ENCODE measurements at regions not wholly inside any gene's neighbourhood (a gene's known extent, or its start where the extent isn't known, plus 50 kb on each side); places are given as distances from the start of the nearest gene placed in this dataset.

- Histone ChIP-seq H3K27ac (ENCODE audit: low read depth in 1 of 2, low read length in 2 of 2) (no peak overlapping the region), H3K36me3 (ENCODE audit: insufficient read depth, low read length) (no peaks in the 10 kb centered on the region), H3K4me3 (ENCODE audit: low read length) (no peak overlapping the region), H3K4me1 (ENCODE audit: insufficient read depth, low read length) (peaks cover 28% of the 10 kb centered on the region), H3K9me3 (ENCODE audit: control insufficient read depth in 1 of 2, insufficient read depth in 1 of 2, low read length in 2 of 2) (peaks cover 0 to 7% of the 10 kb centered on the region in 2 experiments), H3K27me3 (ENCODE audit: control insufficient read depth in 1 of 2, insufficient read depth in 2 of 2, low read length in 2 of 2) (no peaks in the 10 kb centered on the region)
- Mint-ChIP-seq H3K27me3 (no peaks in the 10 kb centered on the region), H3K4me3 (no peak overlapping the region), H3K4me1 (ENCODE audit: low read depth) (peaks cover 45% of the 10 kb centered on the region), H3K36me3 (ENCODE audit: low read depth) (no peaks in the 10 kb centered on the region), H3K27ac (peak overlapping the region; percentile 78), H3K9me3 (no peaks in the 10 kb centered on the region)
- no peak for ATAC-seq (ENCODE audit: poor library complexity)
- TF ChIP-seq, protein P1, sequence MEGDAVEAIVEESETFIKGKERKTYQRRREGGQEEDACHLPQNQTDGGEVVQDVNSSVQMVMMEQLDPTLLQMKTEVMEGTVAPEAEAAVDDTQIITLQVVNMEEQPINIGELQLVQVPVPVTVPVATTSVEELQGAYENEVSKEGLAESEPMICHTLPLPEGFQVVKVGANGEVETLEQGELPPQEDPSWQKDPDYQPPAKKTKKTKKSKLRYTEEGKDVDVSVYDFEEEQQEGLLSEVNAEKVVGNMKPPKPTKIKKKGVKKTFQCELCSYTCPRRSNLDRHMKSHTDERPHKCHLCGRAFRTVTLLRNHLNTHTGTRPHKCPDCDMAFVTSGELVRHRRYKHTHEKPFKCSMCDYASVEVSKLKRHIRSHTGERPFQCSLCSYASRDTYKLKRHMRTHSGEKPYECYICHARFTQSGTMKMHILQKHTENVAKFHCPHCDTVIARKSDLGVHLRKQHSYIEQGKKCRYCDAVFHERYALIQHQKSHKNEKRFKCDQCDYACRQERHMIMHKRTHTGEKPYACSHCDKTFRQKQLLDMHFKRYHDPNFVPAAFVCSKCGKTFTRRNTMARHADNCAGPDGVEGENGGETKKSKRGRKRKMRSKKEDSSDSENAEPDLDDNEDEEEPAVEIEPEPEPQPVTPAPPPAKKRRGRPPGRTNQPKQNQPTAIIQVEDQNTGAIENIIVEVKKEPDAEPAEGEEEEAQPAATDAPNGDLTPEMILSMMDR (IDR thresholded peaks at IDR 0.05) = no peak
- ChIA-PET CTCF (interaction anchor here (0.5 to 7.7 kb wide), 3 partner anchors 18 to 533 kb away, joined by 3 to 36 read pairs (median 3); no protein-coding TSS in a partner anchor), POLR2A (interaction anchor here (3.2 kb wide), 1 partner anchor 17 kb away, joined by 19 read pairs; no protein-coding TSS in a partner anchor)
- intact Hi-C loops (cut with DNase I, micrococcal nuclease) = no loop called here
- DNase-seq = no peak
Observed at GRCh38 chr10:6350609-6351008, 147.9 kb downstream of the PFKFB3 start.

DNA sequence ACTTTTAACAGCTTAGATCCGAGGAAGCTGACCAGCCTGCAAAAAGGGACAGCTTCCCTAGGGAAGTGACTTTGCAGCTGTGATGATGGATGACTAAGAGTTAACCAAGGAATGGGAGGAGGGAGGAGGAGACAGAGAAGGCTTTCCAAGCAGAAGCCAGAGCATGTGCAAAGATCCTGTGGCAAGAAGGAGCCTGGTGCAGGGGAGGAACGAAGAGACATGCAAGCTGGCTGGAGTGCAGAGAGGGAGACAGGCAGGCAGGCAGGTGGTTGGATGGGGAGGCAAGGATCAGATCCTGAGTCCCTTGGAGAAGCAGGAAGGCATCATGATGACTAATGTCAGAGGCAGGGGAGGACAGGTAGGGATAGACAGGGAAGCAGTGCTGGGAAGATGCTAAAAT is 148.8 kb downstream of the PFKFB3 start:
- H3K27me3 Mint-ChIP-seq = no peaks in the 10 kb centered on the region
- Histone ChIP-seq H3K4me3 (ENCODE audit: low read length) (no peak overlapping the region), H3K27ac (ENCODE audit: low read depth in 1 of 2, low read length in 2 of 2) (no peak overlapping the region), H3K9me3 (ENCODE audit: control insufficient read depth in 1 of 2, insufficient read depth in 1 of 2, low read length in 2 of 2) (peaks cover 0 to 13% of the 10 kb centered on the region in 2 experiments), H3K4me1 (ENCODE audit: insufficient read depth, low read length) (peaks cover 23% of the 10 kb centered on the region), H3K27me3 (ENCODE audit: control insufficient read depth in 1 of 2, insufficient read depth in 2 of 2, low read length in 2 of 2) (no peaks in the 10 kb centered on the region), H3K36me3 (ENCODE audit: insufficient read depth, low read length) (no peaks in the 10 kb centered on the region)
- ChIA-PET CTCF (interaction anchor here (0.7 to 7.7 kb wide), 3 partner anchors 17 to 265 kb away, joined by 3 to 36 read pairs (median 3); no protein-coding TSS in a partner anchor), POLR2A (no interaction called here)
- TF ChIP-seq, protein P1 (IDR thresholded peaks at IDR 0.05) = no peak
- intact Hi-C loops (cut with DNase I, micrococcal nuclease) = no loop called here
- ATAC-seq (ENCODE audit: poor library complexity) (no peak), DNase-seq (peak in 2 of 14 experiments; percentile 20 to 21)
- H3K36me3 Mint-ChIP-seq (ENCODE audit: low read depth) = peaks cover 4% of the 10 kb centered on the region
- peaks cover 37% of the 10 kb centered on the region for H3K4me1 Mint-ChIP-seq (ENCODE audit: low read depth)
- peaks cover 2% of the 10 kb centered on the region for H3K9me3 Mint-ChIP-seq
- peak overlapping the region; percentile 78 for H3K27ac Mint-ChIP-seq
- H3K4me3 Mint-ChIP-seq = no peak overlapping the region

DNA sequence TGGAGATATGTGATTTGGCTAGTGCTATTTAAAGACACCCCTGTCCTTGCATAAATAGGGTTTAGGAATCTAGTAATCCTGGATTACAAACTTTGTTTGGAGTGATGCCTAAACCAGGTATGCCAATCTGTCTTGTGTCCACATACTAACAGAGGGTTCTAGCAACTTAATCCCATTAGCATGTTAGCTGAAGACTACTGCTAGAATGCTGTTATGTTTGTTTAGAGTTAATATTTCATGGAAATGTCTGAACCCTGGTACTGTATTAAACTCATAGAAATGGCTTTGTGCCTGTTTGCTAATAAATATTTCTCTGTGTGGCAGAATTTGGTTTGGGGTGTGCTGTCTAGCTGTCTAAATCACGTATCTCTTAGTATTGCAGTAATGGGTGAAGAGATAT is 150.8 kb downstream of the PFKFB3 start:
- H3K36me3 Mint-ChIP-seq (ENCODE audit: low read depth) = peaks cover 10% of the 10 kb centered on the region
- no peaks in the 10 kb centered on the region for H3K27me3 ChIP-seq (ENCODE audit: control insufficient read depth in 1 of 2, insufficient read depth in 2 of 2, low read length in 2 of 2)
- ChIA-PET POLR2A (interaction anchor here (0.8 to 2.0 kb wide), 3 partner anchors 9 to 48 kb away, joined by 3 to 6 read pairs (median 3); no protein-coding TSS in a partner anchor), CTCF (interaction anchor here (7.7 kb wide), 1 partner anchor 48 kb away, joined by 36 read pairs; no protein-coding TSS in a partner anchor)
- ATAC-seq (ENCODE audit: poor library complexity) (no peak), DNase-seq (no peak)
- no peak overlapping the region for H3K27ac ChIP-seq (ENCODE audit: low read depth in 1 of 2, low read length in 2 of 2)
- TF ChIP-seq, protein P1 (IDR thresholded peaks at IDR 0.05) = no peak
- H3K9me3 Mint-ChIP-seq = peaks cover 4% of the 10 kb centered on the region
- intact Hi-C loops (cut with DNase I, micrococcal nuclease) = no loop called here
- H3K4me1 ChIP-seq (ENCODE audit: insufficient read depth, low read length) = peaks cover 3% of the 10 kb centered on the region
- no peaks in the 10 kb centered on the region for H3K36me3 ChIP-seq (ENCODE audit: insufficient read depth, low read length)
- H3K4me3 Mint-ChIP-seq = no peak overlapping the region
- peaks cover 0 to 15% of the 10 kb centered on the region in 2 experiments for H3K9me3 ChIP-seq (ENCODE audit: control insufficient read depth in 1 of 2, insufficient read depth in 1 of 2, low read length in 2 of 2)
- no peak overlapping the region for H3K4me3 ChIP-seq (ENCODE audit: low read length)
- no peaks in the 10 kb centered on the region for H3K27me3 Mint-ChIP-seq
- no peak overlapping the region for H3K27ac Mint-ChIP-seq
- peaks cover 17% of the 10 kb centered on the region for H3K4me1 Mint-ChIP-seq (ENCODE audit: low read depth)
